Glutamatergic neuron (in vitro differentiated cells): ENCODE measurements at regions not wholly inside any gene's neighbourhood (a gene's known extent, or its start where the extent isn't known, plus 50 kb on each side); places are given as distances from the start of the nearest gene placed in this dataset.

ENCODE experiments used
- DNase-seq: peaks from one replicate; pipeline ENCODE4 v3.0.0; 2022
- H3K27ac Mint-ChIP-seq: one replicate; pipeline ENCODE4 v1.8.0; 2020; ENCODE audit warnings: mild to moderate bottlenecking, mixed read lengths, inconsistent platforms; ENCODE audit not compliant: unreplicated experiment
- H3K27me3 Mint-ChIP-seq: one replicate; pipeline ENCODE4 v1.8.0; 2020; ENCODE audit warnings: mild to moderate bottlenecking, moderate library complexity, mixed read lengths, inconsistent platforms; ENCODE audit not compliant: unreplicated experiment
- H3K36me3 Mint-ChIP-seq: one replicate; pipeline ENCODE4 v1.8.0; 2020; ENCODE audit warnings: mild to moderate bottlenecking, mixed read lengths, inconsistent platforms; ENCODE audit not compliant: unreplicated experiment
- H3K4me1 Mint-ChIP-seq: one replicate; pipeline ENCODE4 v1.8.0; 2020; ENCODE audit warnings: mild to moderate bottlenecking, low read depth, mixed read lengths, inconsistent platforms; ENCODE audit not compliant: unreplicated experiment
- H3K4me3 Mint-ChIP-seq: one replicate; pipeline ENCODE4 v1.8.0; 2020; ENCODE audit warnings: mild to moderate bottlenecking, mixed read lengths, inconsistent platforms; ENCODE audit not compliant: unreplicated experiment
- H3K9me3 Mint-ChIP-seq: one replicate; pipeline ENCODE4 v1.8.0; 2020; ENCODE audit warnings: mild to moderate bottlenecking, moderate library complexity, mixed read lengths, inconsistent platforms; ENCODE audit not compliant: unreplicated experiment
- CTCF ChIP-seq: fragments of 200-600 bp; sonication (generic); IDR thresholded peaks from one replicate; pipeline ENCODE4 v1.5.0; 2021; ENCODE audit not compliant: partially characterized antibody, unreplicated experiment

- TF ChIP-seq CTCF = no peak
- Mint-ChIP-seq H3K4me3 (no peak overlapping the region), H3K36me3 (peaks cover 13% of the 10 kb centered on the region), H3K4me1 (peaks cover 4% of the 10 kb centered on the region), H3K27me3 (no peaks in the 10 kb centered on the region), H3K9me3 (peaks cover 1% of the 10 kb centered on the region), H3K27ac (no peak overlapping the region)
- DNase-seq = peak; percentile 43
Measured at GRCh38 chr20:46820682-46821081, 74.0 kb upstream of the EYA2 start.

- peaks cover 8% of the 10 kb centered on the region for H3K4me1 Mint-ChIP-seq
- DNase-seq = no peak
- no peak overlapping the region for H3K27ac Mint-ChIP-seq
- H3K27me3 Mint-ChIP-seq = peaks cover 4% of the 10 kb centered on the region
- H3K36me3 Mint-ChIP-seq = peaks cover 13% of the 10 kb centered on the region
- no peak overlapping the region for H3K4me3 Mint-ChIP-seq
- TF ChIP-seq CTCF = no peak
- H3K9me3 Mint-ChIP-seq = no peaks in the 10 kb centered on the region
Measured at GRCh38 chr20:46823271-46823751, 71.3 kb upstream of the EYA2 start.

- no peaks in the 10 kb centered on the region for H3K9me3 Mint-ChIP-seq
- TF ChIP-seq CTCF = no peak
- H3K27ac Mint-ChIP-seq = no peak overlapping the region
- H3K27me3 Mint-ChIP-seq = peaks cover 4% of the 10 kb centered on the region
- H3K4me1 Mint-ChIP-seq = peaks cover 8% of the 10 kb centered on the region
- peaks cover 14% of the 10 kb centered on the region for H3K36me3 Mint-ChIP-seq
- DNase-seq = no peak
- H3K4me3 Mint-ChIP-seq = no peak overlapping the region
Measured at GRCh38 chr20:46823753-46824152, 70.9 kb upstream of the EYA2 start.

GRCh38 chr20:46826343-46826984 lies 68.2 kb upstream of the EYA2 start:
- no peak overlapping the region for H3K27ac Mint-ChIP-seq

More at GRCh38 chr20:46826343-46826984, 68.2 kb upstream of the EYA2 start:
- H3K36me3 Mint-ChIP-seq = peaks cover 18% of the 10 kb centered on the region
- no peak for DNase-seq
- TF ChIP-seq CTCF = no peak
- peaks cover 4% of the 10 kb centered on the region for H3K27me3 Mint-ChIP-seq
- no peak overlapping the region for H3K4me3 Mint-ChIP-seq
- no peaks in the 10 kb centered on the region for H3K9me3 Mint-ChIP-seq
- peaks cover 4% of the 10 kb centered on the region for H3K4me1 Mint-ChIP-seq
